GM23248 (cell line): ENCODE measurements at regions not wholly inside any gene's neighbourhood (a gene's known extent, or its start where the extent isn't known, plus 50 kb on each side); places are given as distances from the start of the nearest gene placed in this dataset.

ENCODE experiments used
- EZH2 ChIP-seq: fragments of 200-600 bp; sonication (generic); IDR thresholded peaks from 2 replicates; pipeline ENCODE4 v1.6.1; 2018; ENCODE audit warnings: antibody characterized with exemption, mild to moderate bottlenecking; ENCODE audit not compliant: insufficient read depth, poor library complexity, severe bottlenecking
- EZH2phosphoT487 ChIP-seq: fragments of 200-600 bp; sonication (generic); IDR thresholded peaks from 2 replicates; pipeline ENCODE4 v1.6.1; 2018; ENCODE audit warnings: antibody characterized with exemption, moderate library complexity, mild to moderate bottlenecking, low read depth; ENCODE audit not compliant: insufficient read depth

- TF ChIP-seq EZH2phosphoT487 (no peak), EZH2 (no peak)
These were observed 589.8 kb upstream of the GRAMD2B start for GRCh38 chr5:125833398-125833797.
